CD4-positive, alpha-beta T cell treated with Interleukin-10 for 1 hour (primary cell): ENCODE measurements at regions not wholly inside any gene's neighbourhood (a gene's known extent, or its start where the extent isn't known, plus 50 kb on each side); places are given as distances from the start of the nearest gene placed in this dataset.
"Not testable (repeated sequence)": the region's sequence is repeated elsewhere in the genome, so short reads cannot be mapped to it uniquely, and the experiment has no call there.

Experiments used
- DNase-seq: peaks from one replicate; pipeline ENCODE4 v3.0.0-alpha.2; 2020

DNA sequence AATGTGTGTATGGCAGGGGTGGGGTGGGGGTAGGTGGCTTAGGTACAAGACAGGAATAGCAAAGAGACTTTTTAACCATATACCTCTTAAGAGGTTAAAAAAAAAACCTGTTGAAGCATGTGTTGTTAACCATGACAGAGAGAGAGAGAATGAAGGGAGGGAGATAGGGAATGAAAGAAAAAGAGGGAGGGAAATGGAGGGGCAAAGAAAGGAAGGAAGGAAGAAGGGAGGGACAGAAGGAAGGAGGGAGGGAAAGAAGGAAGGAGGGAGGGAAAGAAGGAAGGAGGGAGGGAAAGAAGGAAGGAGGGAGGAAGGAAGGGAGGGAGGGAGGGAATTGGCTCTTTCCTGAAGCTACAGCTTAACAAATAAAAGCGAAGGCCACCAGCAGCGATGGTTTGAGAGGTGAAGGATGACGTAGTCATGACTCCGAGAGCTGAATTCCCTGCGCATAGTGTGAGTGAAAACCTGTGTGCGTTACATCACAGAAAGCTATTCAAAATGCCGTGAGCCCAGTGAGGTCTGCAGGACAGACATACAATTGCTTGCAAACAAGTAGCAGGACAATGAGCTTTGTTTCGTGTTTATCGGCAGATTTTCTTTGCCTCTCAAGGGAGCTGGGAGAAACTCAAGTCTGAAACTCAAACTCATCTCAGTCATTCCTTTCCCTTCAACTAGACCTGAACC, 88.6 kb upstream of the NEDD9 start:
- no peak for DNase-seq

GRCh38 chr6:11318835-11319813, 86.7 kb upstream of the NEDD9 start:
- no peak for DNase-seq

GRCh38 chr6:11317885-11318771, 85.7 kb upstream of the NEDD9 start:
- peak; percentile 80 for DNase-seq

- DNase-seq = no peak
These were observed 83.4 kb upstream of the NEDD9 start for GRCh38 chr6:11315743-11316437.

DNA sequence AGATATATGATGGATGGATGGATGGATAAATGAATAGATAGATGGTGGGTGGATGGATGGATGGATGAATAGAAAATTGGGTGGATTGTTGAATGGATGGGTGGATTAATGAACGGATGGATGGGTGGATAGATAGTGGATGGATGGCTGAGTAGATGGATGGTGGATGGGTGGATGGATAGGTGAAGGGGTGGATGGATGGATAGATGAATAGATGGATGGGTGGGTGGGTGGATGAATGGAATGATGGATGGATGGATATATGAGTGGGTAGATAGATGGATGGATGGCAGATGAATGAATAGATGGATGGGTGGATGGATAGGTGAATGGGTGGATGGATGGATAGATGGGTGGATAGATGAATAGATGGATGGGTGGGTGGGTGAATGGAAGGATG, 80.7 kb upstream of the NEDD9 start:
- DNase-seq = no peak

GRCh38 chr6:11311970-11312369, 79.5 kb upstream of the NEDD9 start:
- no peak for DNase-seq

GRCh38 chr6:11309947-11310665, 77.6 kb upstream of the NEDD9 start:
- DNase-seq = no peak

DNA sequence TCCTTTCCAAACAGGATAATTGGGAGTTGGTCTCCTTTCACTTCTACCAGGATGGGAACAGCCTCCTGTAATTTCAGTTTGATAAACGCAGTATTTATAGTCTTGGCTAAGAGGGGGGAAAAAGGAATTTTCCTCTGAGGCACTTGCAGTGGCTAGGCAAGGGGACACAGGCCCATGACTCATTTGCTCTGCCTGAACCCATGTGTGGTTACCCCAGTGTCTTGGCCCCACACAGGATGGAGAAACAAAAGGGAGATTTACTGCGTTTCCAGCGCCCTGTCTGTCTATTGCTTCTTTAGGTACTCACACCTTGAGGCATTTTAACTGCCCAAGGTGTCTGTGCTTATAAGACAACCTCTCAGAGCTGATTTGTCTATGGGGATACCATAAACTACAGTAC, 74.8 kb upstream of the NEDD9 start:
- DNase-seq = no peak

DNA sequence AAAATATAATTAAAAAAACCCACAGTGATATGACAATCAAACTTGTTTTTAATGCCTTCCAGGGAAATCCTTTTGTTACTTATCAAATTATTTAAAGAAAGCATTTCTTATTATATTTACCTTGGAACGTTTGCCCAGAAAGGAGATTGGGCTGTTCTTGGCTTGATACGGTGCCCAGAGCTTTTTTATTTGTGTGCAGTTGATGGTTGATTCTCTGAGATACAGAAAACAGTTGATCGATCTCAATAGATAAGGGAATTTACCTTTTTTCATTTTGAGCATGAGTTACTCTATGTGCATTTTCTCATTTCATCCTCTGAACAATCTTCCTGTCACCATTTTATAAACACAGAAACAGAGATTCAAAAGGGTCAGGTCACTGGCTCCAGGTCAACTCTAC, 72.5 kb upstream of the NEDD9 start:
- DNase-seq = no peak

DNA sequence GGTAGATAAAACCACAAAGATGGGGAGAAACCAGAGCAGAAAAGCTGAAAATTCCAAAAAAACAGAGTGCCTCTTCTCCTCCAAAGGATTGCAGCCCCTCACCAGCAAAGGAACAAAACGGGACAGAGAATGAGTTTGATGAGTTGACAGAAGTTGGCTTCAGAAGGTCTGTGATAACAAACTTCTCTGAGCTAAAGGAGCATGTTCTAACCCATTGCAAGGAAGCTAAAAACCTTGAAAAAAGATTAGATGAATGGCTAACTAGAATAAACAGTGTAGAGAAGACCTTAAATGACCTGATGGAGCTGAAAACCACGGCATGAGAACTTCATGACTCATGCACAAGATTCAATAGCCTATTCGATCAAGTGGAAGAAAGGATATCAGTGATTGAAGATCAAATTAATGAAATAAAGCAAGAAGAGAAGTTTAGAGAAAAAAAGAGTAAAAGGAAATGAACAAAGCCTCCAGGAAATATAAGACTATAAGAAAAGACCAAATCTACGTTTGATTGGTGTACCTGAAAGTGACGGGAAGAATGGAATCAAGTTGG, 67.5 kb upstream of the NEDD9 start:
- not testable (repeated sequence) for DNase-seq

GRCh38 chr6:11299421-11299784, 66.9 kb upstream of the NEDD9 start:
- DNase-seq = not testable (repeated sequence)

DNA sequence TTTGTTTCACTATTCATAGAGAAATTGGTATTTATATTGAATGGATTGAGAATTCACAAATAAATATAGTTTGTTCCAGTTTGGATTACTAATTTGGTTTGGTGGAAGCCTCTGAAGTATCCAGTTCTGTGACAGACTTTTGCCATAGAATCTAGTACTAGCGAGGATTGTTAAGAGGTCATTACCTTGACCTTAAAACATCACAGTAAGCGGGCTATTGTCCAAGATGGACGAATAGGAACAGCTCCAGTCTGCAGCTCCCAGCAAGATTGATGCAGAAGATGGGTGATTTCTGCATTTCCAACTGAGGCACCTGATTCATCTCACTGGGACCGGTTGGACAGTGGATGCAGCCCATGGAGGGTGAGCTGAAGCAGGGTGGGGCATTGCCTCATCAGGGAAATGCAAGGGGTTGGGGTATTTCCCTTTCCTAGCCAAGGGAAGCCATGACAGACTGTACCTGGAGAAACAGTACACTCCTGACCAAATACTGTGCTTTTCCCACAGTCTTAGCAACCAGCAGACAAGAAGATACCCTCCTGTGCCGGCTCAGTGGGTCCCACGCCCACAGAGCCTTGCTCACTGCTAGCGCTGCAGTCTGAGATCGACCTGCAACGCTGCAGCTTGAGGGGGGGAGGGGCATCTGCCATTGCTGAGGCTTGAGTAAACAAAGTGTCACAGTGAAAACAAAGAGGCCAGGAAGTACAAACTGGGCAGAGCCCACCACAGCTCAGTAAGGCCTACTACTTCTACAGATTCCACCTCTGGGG, 66.4 kb upstream of the NEDD9 start:
- DNase-seq = no peak

DNA sequence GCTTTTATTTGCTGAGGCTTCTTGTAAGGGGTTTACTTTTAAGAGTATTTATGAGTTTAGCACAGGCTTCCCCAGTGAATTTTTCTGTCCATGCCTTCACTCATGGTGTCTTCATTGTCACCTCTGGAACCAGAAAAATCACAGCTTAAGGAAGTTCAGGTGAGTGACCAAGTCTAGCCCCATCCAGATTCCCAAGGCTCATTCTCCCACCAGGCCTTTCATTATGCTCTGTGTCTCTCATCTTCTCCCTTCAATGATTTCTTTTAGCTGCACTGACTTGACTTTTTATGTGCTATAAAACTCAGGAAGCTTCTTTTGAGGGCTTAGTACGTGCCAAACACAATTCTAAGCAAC, 64.9 kb upstream of the NEDD9 start:
- no peak for DNase-seq

GRCh38 chr6:11296449-11297375, 64.2 kb upstream of the NEDD9 start:
- DNase-seq = no peak

DNA sequence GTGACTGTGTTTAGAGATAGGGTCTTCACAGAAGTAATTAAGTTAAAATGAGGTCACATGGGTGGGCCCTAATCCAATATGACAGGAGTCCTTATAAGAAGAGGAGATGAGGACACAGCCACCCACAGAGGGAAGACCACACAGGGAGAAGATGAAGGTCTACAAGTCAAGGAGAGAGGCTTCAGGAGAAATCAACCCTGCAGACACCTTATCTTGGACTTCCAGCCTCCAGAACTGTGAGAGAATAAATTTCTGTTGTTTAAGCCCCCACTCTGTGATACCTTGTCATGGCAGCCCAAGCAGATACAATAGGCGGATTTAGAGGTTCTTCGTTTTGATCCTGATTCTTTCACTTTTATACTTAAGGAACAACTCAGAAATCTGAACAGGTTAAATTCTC, 63.5 kb upstream of the NEDD9 start:
- DNase-seq = no peak

- DNase-seq = no peak
These were observed 61.8 kb upstream of the NEDD9 start for GRCh38 chr6:11294228-11294627.

GRCh38 chr6:11292594-11293236, 60.2 kb upstream of the NEDD9 start:
- DNase-seq = no peak

DNA sequence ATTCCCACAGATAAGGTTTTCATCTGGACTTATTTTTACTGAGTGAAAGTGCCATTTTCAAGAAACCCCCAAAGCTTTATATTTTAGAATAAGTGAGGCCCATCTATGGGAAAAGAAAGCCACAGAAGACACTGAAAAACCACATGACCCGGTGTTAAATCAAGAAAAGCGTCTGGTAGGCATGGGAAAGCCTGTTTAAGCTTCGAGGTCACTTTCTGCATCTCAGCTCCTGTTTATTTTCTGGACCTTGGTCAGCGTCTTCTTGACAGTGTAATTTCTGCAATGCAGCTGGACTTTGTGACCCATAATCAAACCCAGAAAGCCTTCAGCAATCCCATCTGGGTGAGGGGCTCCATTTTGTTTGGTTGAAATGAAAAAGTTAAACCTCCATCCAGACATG, 59.6 kb upstream of the NEDD9 start:
- DNase-seq = no peak

GRCh38 chr6:11291582-11291981, 59.1 kb upstream of the NEDD9 start:
- no peak for DNase-seq
